ENCODE measurements at regions not wholly inside any gene's neighbourhood (a gene's known extent, or its start where the extent isn't known, plus 50 kb on each side); places are given as distances from the start of the nearest gene placed in this dataset.

GRCh38 chr10:128929131-128929530 is 537.9 kb upstream of the MGMT start:
- TF ChIP-seq CTCF (IDR thresholded peaks at IDR 0.05; ENCODE audit: poor library complexity) (no peak), EZH2 (IDR thresholded peaks at IDR 0.05; ENCODE audit: borderline replicate concordance) (no peak), EZH2phosphoT487 (IDR thresholded peaks at IDR 0.05; ENCODE audit: low read depth, severe bottlenecking, unreplicated experiment) (no peak)
